ENCODE measurements at regions not wholly inside any gene's neighbourhood (a gene's known extent, or its start where the extent isn't known, plus 50 kb on each side); places are given as distances from the start of the nearest gene placed in this dataset.

GRCh38 chrX:121782976-121783375 is 735.6 kb downstream of the GLUD2 start:
- ChIA-PET CTCF (no interaction called here), POLR2A (no interaction called here)
- DNase-seq (ENCODE audit: extremely low spot score), result no peak
- TF ChIP-seq CTCF (IDR thresholded peaks at IDR 0.05; ENCODE audit: control extremely low read depth, extremely low read depth, low read depth, missing control alignments), result no peak

GRCh38 chrX:121802881-121803412 is 755.5 kb downstream of the GLUD2 start:
- no peak for TF ChIP-seq CTCF (IDR thresholded peaks at IDR 0.05; ENCODE audit: control extremely low read depth, extremely low read depth, low read depth, missing control alignments)
- DNase-seq (ENCODE audit: extremely low spot score), result no peak
- CTCF ChIA-PET, result no interaction called here
- POLR2A ChIA-PET, result no interaction called here

GRCh38 chrX:121823406-121823805 is 776.0 kb downstream of the GLUD2 start:
- TF ChIP-seq CTCF (IDR thresholded peaks at IDR 0.05; ENCODE audit: control extremely low read depth, extremely low read depth, low read depth, missing control alignments), result no peak
- POLR2A ChIA-PET, result no interaction called here
- DNase-seq (ENCODE audit: extremely low spot score), result no peak
- CTCF ChIA-PET, result no interaction called here

GRCh38 chrX:121831601-121832000 is 784.2 kb downstream of the GLUD2 start:
- no peak for TF ChIP-seq CTCF (IDR thresholded peaks at IDR 0.05; ENCODE audit: control extremely low read depth, extremely low read depth, low read depth, missing control alignments)
- ChIA-PET POLR2A (no interaction called here), CTCF (no interaction called here)
- DNase-seq (ENCODE audit: extremely low spot score), result no peak

GRCh38 chrX:121832446-121832845 is 785.0 kb downstream of the GLUD2 start:
- no peak for TF ChIP-seq CTCF (IDR thresholded peaks at IDR 0.05; ENCODE audit: control extremely low read depth, extremely low read depth, low read depth, missing control alignments)
- no peak for DNase-seq (ENCODE audit: extremely low spot score)
- CTCF ChIA-PET, result no interaction called here
- POLR2A ChIA-PET, result no interaction called here

- ChIA-PET POLR2A (no interaction called here), CTCF (no interaction called here)
- no peak for DNase-seq (ENCODE audit: extremely low spot score)
- no peak for TF ChIP-seq CTCF (IDR thresholded peaks at IDR 0.05; ENCODE audit: control extremely low read depth, extremely low read depth, low read depth, missing control alignments)
These were observed 788.6 kb downstream of the GLUD2 start for GRCh38 chrX:121836000-121836399.

GRCh38 chrX:121851033-121851432 is 803.6 kb downstream of the GLUD2 start:
- CTCF ChIA-PET, result no interaction called here
- POLR2A ChIA-PET, result no interaction called here
- no peak for DNase-seq (ENCODE audit: extremely low spot score)
- no peak for TF ChIP-seq CTCF (IDR thresholded peaks at IDR 0.05; ENCODE audit: control extremely low read depth, extremely low read depth, low read depth, missing control alignments)
